ENCODE measurements at regions not wholly inside any gene's neighbourhood (a gene's known extent, or its start where the extent isn't known, plus 50 kb on each side); places are given as distances from the start of the nearest gene placed in this dataset.

GRCh38 chr15:59887211-59887610 lies 116.9 kb upstream of the FOXB1 start:
- TF ChIP-seq CTCF (IDR thresholded peaks at IDR 0.05) (no peak), POLR2A (IDR thresholded peaks at IDR 0.05) (no peak)

All from uterus (tissue), 2 donors.